Heart left ventricle (tissue), 13 donors: ENCODE measurements at regions not wholly inside any gene's neighbourhood (a gene's known extent, or its start where the extent isn't known, plus 50 kb on each side); places are given as distances from the start of the nearest gene placed in this dataset.

Source experiments
- CTCF ChIP-seq, 12 donors: fragments of 200-600 bp; sonication (generic) in 4 of 12; IDR thresholded peaks; one replicate each; pipeline versions ENCODE4 v1.5.0 to v1.8.0; 2018 to 2022; ENCODE audit warnings: antibody characterized with exemption in 12 of 12, mild to moderate bottlenecking in 5 of 12
- POLR2A ChIP-seq, 2 donors: fragments of 450-650 bp; IDR thresholded peaks; one replicate each; pipeline ENCODE4 v1.6.1; 2017; ENCODE audit warnings: antibody characterized with exemption in 2 of 2, mild to moderate bottlenecking in 2 of 2, moderate library complexity in 2 of 2
- donor health status: ischemic (EF 13 %, LVEDD 7.1; RV severe dilation, severe dysfunction).
- donor health status: DM: no; HTN: yes; CAD: no.
- donor health status: DM: no; HTN: no; CAD: no.
- donor health status: ischemic (EF 25% LVEDD 6.9; RV normal size, moderate dysfunction).
- donor health status: ischemic (EF 25% LVEDD 5.7; RV mildly dilated, moderate dysfunction).
- donor health status: ischemic (EF 35%, LVEDD 5.7; RV mildly dilated, moderate dysfunction).
- donor health status: nonischemic (EF 11% LVEDD 7.7; RV severe dilation, severe dysfunction).
- donor health status: DM: yes; HTN: yes; CAD: no.
- donor health status: PGD.
- donor health status: ischemic (EF 29% LVEDD 5.4; RV normal size, mild dysfunction).
- donor health status: nonischemic (EF 23%, LVEDD 6.1; RV moderate dilation, normal function).

GRCh38 chr2:56682397-56682760 is 498.6 kb downstream of the CCDC85A start:
- no peak for TF ChIP-seq CTCF (IDR thresholded peaks at IDR 0.05)
- no peak for TF ChIP-seq POLR2A (IDR thresholded peaks at IDR 0.05)
